NCI-H187 treated with DMSO at 0.1 percent for 48 hours (cell line): ENCODE measurements at regions not wholly inside any gene's neighbourhood (a gene's known extent, or its start where the extent isn't known, plus 50 kb on each side); places are given as distances from the start of the nearest gene placed in this dataset.
"Not testable (repeated sequence)": the region's sequence is repeated elsewhere in the genome, so short reads cannot be mapped to it uniquely, and the experiment has no call there.

Experiments
- DNase-seq: peaks from one replicate; lab custom pipeline; 2025; lab: John Stamatoyannopoulos, UW

GRCh38 chr2:167749016-167749415 lies 498.4 kb downstream of the STK39 start:
- DNase-seq: no peak

GRCh38 chr2:167748536-167748935 lies 498.9 kb downstream of the STK39 start:
- DNase-seq: no peak

GRCh38 chr2:167745667-167746066 lies 501.7 kb downstream of the STK39 start:
- no peak for DNase-seq

- DNase-seq: not testable (repeated sequence)
Observed at GRCh38 chr2:167739921-167740320, 507.5 kb downstream of the STK39 start.

GRCh38 chr2:167733747-167734146 lies 513.6 kb downstream of the STK39 start:
- DNase-seq: no peak

GRCh38 chr2:167732326-167732725 lies 515.1 kb downstream of the STK39 start:
- DNase-seq: no peak

GRCh38 chr2:167729911-167730310 lies 517.5 kb downstream of the STK39 start:
- no peak for DNase-seq

- DNase-seq: no peak
Observed at GRCh38 chr2:167726788-167727187, 520.6 kb downstream of the STK39 start.

- no peak for DNase-seq
Observed at GRCh38 chr2:167721593-167721992, 525.8 kb downstream of the STK39 start.

- DNase-seq: no peak
Observed at GRCh38 chr2:167719410-167719809, 528.0 kb downstream of the STK39 start.

GRCh38 chr2:167718560-167718959 lies 528.8 kb downstream of the STK39 start:
- DNase-seq: no peak

- no peak for DNase-seq
Observed at GRCh38 chr2:167715932-167716331, 531.5 kb downstream of the STK39 start.

GRCh38 chr2:167715498-167715897 lies 531.9 kb downstream of the STK39 start:
- DNase-seq: not testable (repeated sequence)

- DNase-seq: no peak
Observed at GRCh38 chr2:167712275-167712674, 535.1 kb downstream of the STK39 start.

- no peak for DNase-seq
Observed at GRCh38 chr2:167708998-167709397, 538.4 kb downstream of the STK39 start.

- no peak for DNase-seq
Observed at GRCh38 chr2:167706800-167707199, 540.6 kb downstream of the STK39 start.

GRCh38 chr2:167703441-167703840 lies 544.0 kb downstream of the STK39 start:
- no peak for DNase-seq

- DNase-seq: no peak
Observed at GRCh38 chr2:167702227-167702626, 545.2 kb downstream of the STK39 start.

- DNase-seq: no peak
Observed at GRCh38 chr2:167701651-167702050, 545.7 kb downstream of the STK39 start.

- no peak for DNase-seq
Observed at GRCh38 chr2:167697948-167698347, 549.4 kb downstream of the STK39 start.

GRCh38 chr2:167697194-167697593 lies 550.2 kb downstream of the STK39 start:
- DNase-seq: no peak

- DNase-seq: no peak
Observed at GRCh38 chr2:167692936-167693335, 554.5 kb downstream of the STK39 start.

GRCh38 chr2:167692191-167692590 lies 555.2 kb downstream of the STK39 start:
- DNase-seq: no peak

- DNase-seq: no peak
Observed at GRCh38 chr2:167689444-167689843, 558.0 kb downstream of the STK39 start.

- no peak for DNase-seq
Observed at GRCh38 chr2:167686691-167687090, 560.7 kb downstream of the STK39 start.
